Bronchial epithelial cell (primary cell): ENCODE measurements at regions not wholly inside any gene's neighbourhood (a gene's known extent, or its start where the extent isn't known, plus 50 kb on each side); places are given as distances from the start of the nearest gene placed in this dataset.
A peak's percentile ranks its signal among the peaks of the same experiment; 100 is the strongest.

Experiments used
- DNase-seq: peaks from one replicate; pipeline ENCODE4 v3.0.0-alpha.2; 2010; ENCODE audit warnings: low read depth
- FAIRE-seq: peaks from 2 replicates; lab custom pipeline; 2011; peaks lifted over from hg19 to GRCh38; lab: Jason Lieb, UNC
- H3K27me3 ChIP-seq: 2 replicates; pipeline ENCODE4 v1.5.1; 2011; ENCODE audit warnings: low read length; ENCODE audit not compliant: control insufficient read depth, insufficient read depth
- H3K36me3 ChIP-seq: 2 replicates; pipeline ENCODE4 v1.5.1; 2011; ENCODE audit warnings: low read length; ENCODE audit not compliant: control insufficient read depth, insufficient read depth
- H3K4me3 ChIP-seq: 2 replicates; pipeline ENCODE4 v1.5.1; 2011; ENCODE audit warnings: mild to moderate bottlenecking, low read depth, low read length, control low read depth
- CTCF ChIP-seq: IDR thresholded peaks from 2 replicates; pipeline ENCODE4 v1.5.1; 2011; ENCODE audit warnings: mild to moderate bottlenecking, moderate library complexity, low read length, control low read depth, inconsistent platforms; ENCODE audit not compliant: insufficient read depth, severe bottlenecking

DNA sequence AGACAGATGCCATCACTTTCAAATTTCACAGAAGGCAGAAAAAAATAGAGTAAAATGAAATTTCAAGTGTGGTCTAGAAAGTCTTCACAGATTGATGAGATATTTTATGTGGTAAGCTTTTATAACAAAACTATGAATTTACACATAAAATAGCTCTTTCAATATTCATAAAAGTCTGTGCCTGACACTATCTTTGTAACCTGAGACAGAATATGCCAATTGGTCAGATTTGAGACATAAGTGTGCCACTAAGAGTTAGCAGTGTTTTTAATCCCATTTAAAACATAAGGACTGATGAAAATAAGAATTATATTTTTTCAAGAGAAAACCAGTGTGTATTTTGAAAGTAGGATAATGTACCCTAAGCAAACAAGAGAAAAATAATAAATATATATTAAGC lies 769.5 kb upstream of the LUZP2 start:
- H3K36me3 ChIP-seq = no peaks in the 10 kb centered on the region
- H3K27me3 ChIP-seq = no peaks in the 10 kb centered on the region
- no peak for TF ChIP-seq CTCF
- DNase-seq (no peak), FAIRE-seq (no peak)
- H3K4me3 ChIP-seq = no peak overlapping the region

GRCh38 chr11:23727794-23728193 lies 769.1 kb upstream of the LUZP2 start:
- DNase-seq (peak; percentile 88), FAIRE-seq (no peak)
- no peak for TF ChIP-seq CTCF
- Histone ChIP-seq H3K4me3 (no peak overlapping the region), H3K27me3 (no peaks in the 10 kb centered on the region), H3K36me3 (no peaks in the 10 kb centered on the region)

DNA sequence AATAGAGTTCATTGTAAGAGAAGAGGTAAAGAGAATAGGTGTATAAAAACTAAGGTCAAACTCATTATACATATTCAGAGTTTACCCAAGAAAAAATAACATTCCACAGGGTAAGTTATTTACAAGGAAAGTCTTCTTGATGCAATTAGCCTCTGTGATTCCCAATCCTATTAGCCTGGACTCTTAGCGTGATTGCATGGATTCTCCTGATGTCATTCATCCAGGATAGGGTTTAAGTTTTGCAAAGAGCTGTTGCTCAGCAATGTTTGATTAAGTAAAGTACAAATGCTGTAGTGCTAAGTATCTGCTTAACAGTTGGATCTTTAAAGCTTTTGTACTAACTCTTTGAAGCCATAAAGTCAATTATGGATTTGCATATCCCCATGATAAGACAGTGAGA lies 767.8 kb upstream of the LUZP2 start:
- no peak overlapping the region for H3K4me3 ChIP-seq

GRCh38 chr11:23730307-23730998 lies 766.4 kb upstream of the LUZP2 start:
- FAIRE-seq (no peak), DNase-seq (no peak)
- H3K27me3 ChIP-seq = no peaks in the 10 kb centered on the region
- no peak overlapping the region for H3K4me3 ChIP-seq
- H3K36me3 ChIP-seq = no peaks in the 10 kb centered on the region
- TF ChIP-seq CTCF = no peak

More for the DNA sequence above, 767.8 kb upstream of the LUZP2 start:
- no peak for TF ChIP-seq CTCF
- FAIRE-seq (no peak), DNase-seq (no peak)
- no peaks in the 10 kb centered on the region for H3K36me3 ChIP-seq
- H3K27me3 ChIP-seq = no peaks in the 10 kb centered on the region

GRCh38 chr11:23732026-23732425 lies 764.8 kb upstream of the LUZP2 start:
- no peak for TF ChIP-seq CTCF
- H3K36me3 ChIP-seq = no peaks in the 10 kb centered on the region
- H3K27me3 ChIP-seq = no peaks in the 10 kb centered on the region
- FAIRE-seq = no peak
- no peak for DNase-seq
- H3K4me3 ChIP-seq = no peak overlapping the region

DNA sequence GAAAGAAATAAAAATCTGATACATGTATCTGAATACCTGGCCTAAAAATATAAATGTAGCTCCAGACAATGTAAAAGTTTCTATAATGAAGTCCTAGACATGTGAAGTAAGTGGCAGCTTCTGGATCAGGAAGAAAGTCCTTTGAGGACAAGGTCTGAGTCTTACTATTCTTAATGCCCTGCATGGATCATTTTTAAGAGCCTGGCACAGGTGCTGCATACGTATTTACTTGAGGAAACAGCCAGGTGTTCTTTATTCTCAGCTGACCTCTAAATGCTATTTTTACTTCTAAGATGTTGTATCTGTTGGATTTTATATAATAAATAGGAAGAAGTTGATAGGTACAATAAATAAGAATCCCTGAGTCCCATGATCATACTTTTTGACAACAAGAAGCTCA lies 750.0 kb upstream of the LUZP2 start:
- no peak for FAIRE-seq
- Histone ChIP-seq H3K36me3 (no peaks in the 10 kb centered on the region), H3K27me3 (no peaks in the 10 kb centered on the region), H3K4me3 (no peak overlapping the region)
- no peak for DNase-seq
- no peak for TF ChIP-seq CTCF
